ENCODE measurements at regions not wholly inside any gene's neighbourhood (a gene's known extent, or its start where the extent isn't known, plus 50 kb on each side); places are given as distances from the start of the nearest gene placed in this dataset.

DNA sequence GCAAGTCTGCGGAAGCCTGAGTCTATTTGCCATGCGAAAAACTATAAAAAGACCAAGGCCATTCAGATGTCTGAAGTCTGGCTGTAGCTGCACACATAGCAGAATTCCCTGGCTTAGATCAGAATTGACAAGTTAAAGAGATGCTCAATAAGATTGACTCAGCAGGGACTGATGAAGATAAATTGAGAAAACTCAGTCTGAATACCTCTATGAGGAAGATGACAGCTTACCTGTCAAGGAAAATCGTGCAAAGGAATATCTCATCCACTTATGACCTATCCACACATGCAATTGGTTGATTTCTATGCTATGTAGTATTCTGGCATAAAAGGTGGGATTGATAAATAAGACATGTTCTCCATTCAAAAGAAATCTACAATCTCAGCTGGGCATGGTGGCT, 288.6 kb downstream of the BAMBI start:
- Mint-ChIP-seq H3K4me1 (ENCODE audit: low read depth) (peaks cover 12% of the 10 kb centered on the region), H3K27me3 (ENCODE audit: low read depth) (no peaks in the 10 kb centered on the region), H3K4me3 (ENCODE audit: unreplicated experiment) (no peak overlapping the region), H3K27ac (ENCODE audit: unreplicated experiment) (no peak overlapping the region), H3K36me3 (ENCODE audit: low read depth) (no peaks in the 10 kb centered on the region), H3K9me3 (ENCODE audit: low read depth) (peaks cover 4% of the 10 kb centered on the region)
- DNase-seq (ENCODE audit: low spot score): no peak
- no peak for TF ChIP-seq CTCF (IDR thresholded peaks at IDR 0.05)

DNA sequence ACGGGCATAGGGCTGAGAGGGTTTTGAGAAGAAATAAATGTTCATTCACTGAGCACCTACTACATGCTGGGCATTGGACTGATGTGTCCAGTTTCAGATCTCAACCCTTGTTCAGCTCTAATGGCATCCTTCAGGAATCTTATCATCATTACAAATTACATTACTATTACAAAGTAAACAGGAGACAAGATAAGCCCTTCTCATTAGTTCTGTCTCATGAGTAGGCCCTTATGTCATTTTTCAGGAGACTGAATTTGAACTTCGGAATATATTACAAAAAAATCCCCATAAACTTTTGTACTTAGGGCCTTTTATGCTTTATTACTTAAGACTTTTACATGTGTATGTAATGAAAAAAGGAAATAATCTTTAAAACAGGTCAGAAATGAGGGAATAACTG, 289.7 kb downstream of the BAMBI start:
- Mint-ChIP-seq H3K4me1 (ENCODE audit: low read depth) (peaks cover 12% of the 10 kb centered on the region), H3K36me3 (ENCODE audit: low read depth) (no peaks in the 10 kb centered on the region), H3K27me3 (ENCODE audit: low read depth) (no peaks in the 10 kb centered on the region), H3K9me3 (ENCODE audit: low read depth) (peaks cover 4% of the 10 kb centered on the region), H3K27ac (ENCODE audit: unreplicated experiment) (no peak overlapping the region), H3K4me3 (ENCODE audit: unreplicated experiment) (no peak overlapping the region)
- no peak for TF ChIP-seq CTCF (IDR thresholded peaks at IDR 0.05)
- DNase-seq (ENCODE audit: low spot score): no peak

GRCh38 chr10:28969413-28969812, 292.1 kb downstream of the BAMBI start:
- Mint-ChIP-seq H3K27me3 (ENCODE audit: low read depth) (no peaks in the 10 kb centered on the region), H3K9me3 (ENCODE audit: low read depth) (peaks cover 4% of the 10 kb centered on the region), H3K27ac (ENCODE audit: unreplicated experiment) (no peak overlapping the region), H3K4me3 (ENCODE audit: unreplicated experiment) (no peak overlapping the region), H3K36me3 (ENCODE audit: low read depth) (no peaks in the 10 kb centered on the region), H3K4me1 (ENCODE audit: low read depth) (peaks cover 12% of the 10 kb centered on the region)
- no peak for DNase-seq (ENCODE audit: low spot score)
- TF ChIP-seq CTCF (IDR thresholded peaks at IDR 0.05): no peak

DNA sequence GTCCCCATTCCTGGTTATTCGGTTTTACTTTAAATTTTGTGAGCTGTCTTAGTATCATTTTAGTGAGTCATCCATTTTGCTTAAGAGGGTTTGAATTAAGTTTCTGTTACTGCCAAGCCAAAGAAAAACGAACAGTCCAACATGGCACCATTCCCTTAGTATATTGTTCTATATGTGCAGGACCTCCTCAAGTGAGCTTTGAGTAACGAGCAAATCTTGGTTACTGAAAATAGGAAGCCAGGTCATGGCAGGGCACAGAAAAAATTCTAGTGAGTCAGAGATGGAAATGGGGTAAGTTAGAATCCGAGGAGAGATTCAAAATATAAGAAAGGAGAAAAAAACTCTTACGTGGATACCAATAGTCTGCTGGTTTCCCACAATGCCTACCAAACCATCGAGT, 292.9 kb downstream of the BAMBI start:
- Mint-ChIP-seq H3K4me3 (ENCODE audit: unreplicated experiment) (no peak overlapping the region), H3K36me3 (ENCODE audit: low read depth) (no peaks in the 10 kb centered on the region), H3K4me1 (ENCODE audit: low read depth) (peaks cover 13% of the 10 kb centered on the region), H3K9me3 (ENCODE audit: low read depth) (peaks cover 4% of the 10 kb centered on the region), H3K27ac (ENCODE audit: unreplicated experiment) (peak overlapping the region; percentile 65), H3K27me3 (ENCODE audit: low read depth) (no peaks in the 10 kb centered on the region)
- no peak for TF ChIP-seq CTCF (IDR thresholded peaks at IDR 0.05)
- DNase-seq (ENCODE audit: low spot score): no peak

GRCh38 chr10:28971255-28971654, 293.9 kb downstream of the BAMBI start:
- DNase-seq (ENCODE audit: low spot score): no peak
- peaks cover 23% of the 10 kb centered on the region for H3K4me1 Mint-ChIP-seq (ENCODE audit: low read depth)
- TF ChIP-seq CTCF (IDR thresholded peaks at IDR 0.05): no peak
- no peaks in the 10 kb centered on the region for H3K27me3 Mint-ChIP-seq (ENCODE audit: low read depth)
- no peaks in the 10 kb centered on the region for H3K36me3 Mint-ChIP-seq (ENCODE audit: low read depth)
- no peak overlapping the region for H3K4me3 Mint-ChIP-seq (ENCODE audit: unreplicated experiment)
- H3K27ac Mint-ChIP-seq (ENCODE audit: unreplicated experiment): no peak overlapping the region
- H3K9me3 Mint-ChIP-seq (ENCODE audit: low read depth): peaks cover 2% of the 10 kb centered on the region
